ENCODE measurements at regions not wholly inside any gene's neighbourhood (a gene's known extent, or its start where the extent isn't known, plus 50 kb on each side); places are given as distances from the start of the nearest gene placed in this dataset.

DNA sequence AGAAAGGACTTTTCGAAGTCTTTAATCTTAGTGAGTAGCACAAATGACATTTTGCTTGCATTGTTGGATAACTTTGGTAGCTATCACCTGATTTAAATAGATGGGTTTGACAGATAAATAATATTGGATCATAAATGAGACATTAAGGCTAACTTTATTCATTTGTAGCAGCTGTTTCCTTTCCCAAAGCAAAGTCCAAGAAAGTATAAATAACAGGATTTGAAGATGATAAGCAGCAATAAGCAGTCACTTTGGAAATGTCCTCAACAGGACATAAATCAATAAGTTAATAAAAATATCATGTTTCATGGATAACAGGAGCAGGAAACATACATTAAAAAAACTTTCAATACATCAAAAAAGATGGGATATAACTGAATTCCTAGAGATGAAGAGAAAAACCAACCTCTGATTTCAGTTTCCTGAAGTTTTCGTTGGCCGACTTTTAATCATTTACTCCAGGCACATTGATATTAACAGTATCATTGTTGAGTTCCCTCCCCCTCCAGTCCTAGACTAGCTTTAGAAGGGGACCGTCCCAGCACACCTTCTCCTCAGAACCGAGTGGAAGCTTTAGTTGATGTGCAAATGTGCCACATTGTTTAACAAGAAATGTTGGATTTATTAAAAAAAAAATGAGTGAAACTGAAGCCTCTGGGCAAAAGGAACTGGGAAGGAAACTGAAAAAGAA, 169.9 kb upstream of the AGA start:
- Histone ChIP-seq H3K4me3 (ENCODE audit: severe bottlenecking) (no peak overlapping the region), H3K27me3 (ENCODE audit: insufficient read depth, poor library complexity, severe bottlenecking) (no peaks in the 10 kb centered on the region), H3K36me3 (ENCODE audit: low read depth) (no peaks in the 10 kb centered on the region), H3K27ac (ENCODE audit: poor library complexity, severe bottlenecking) (no peak overlapping the region), H3K4me1 (ENCODE audit: insufficient read depth, poor library complexity, severe bottlenecking) (no peaks in the 10 kb centered on the region), H3K9me3 (ENCODE audit: severe bottlenecking) (no peaks in the 10 kb centered on the region)
- TF ChIP-seq, protein P1, sequence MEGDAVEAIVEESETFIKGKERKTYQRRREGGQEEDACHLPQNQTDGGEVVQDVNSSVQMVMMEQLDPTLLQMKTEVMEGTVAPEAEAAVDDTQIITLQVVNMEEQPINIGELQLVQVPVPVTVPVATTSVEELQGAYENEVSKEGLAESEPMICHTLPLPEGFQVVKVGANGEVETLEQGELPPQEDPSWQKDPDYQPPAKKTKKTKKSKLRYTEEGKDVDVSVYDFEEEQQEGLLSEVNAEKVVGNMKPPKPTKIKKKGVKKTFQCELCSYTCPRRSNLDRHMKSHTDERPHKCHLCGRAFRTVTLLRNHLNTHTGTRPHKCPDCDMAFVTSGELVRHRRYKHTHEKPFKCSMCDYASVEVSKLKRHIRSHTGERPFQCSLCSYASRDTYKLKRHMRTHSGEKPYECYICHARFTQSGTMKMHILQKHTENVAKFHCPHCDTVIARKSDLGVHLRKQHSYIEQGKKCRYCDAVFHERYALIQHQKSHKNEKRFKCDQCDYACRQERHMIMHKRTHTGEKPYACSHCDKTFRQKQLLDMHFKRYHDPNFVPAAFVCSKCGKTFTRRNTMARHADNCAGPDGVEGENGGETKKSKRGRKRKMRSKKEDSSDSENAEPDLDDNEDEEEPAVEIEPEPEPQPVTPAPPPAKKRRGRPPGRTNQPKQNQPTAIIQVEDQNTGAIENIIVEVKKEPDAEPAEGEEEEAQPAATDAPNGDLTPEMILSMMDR (IDR thresholded peaks at IDR 0.05; ENCODE audit: poor library complexity, severe bottlenecking): no peak
- no peak for DNase-seq (ENCODE audit: low spot score)
- ATAC-seq (ENCODE audit: low read depth): no peak

DNA sequence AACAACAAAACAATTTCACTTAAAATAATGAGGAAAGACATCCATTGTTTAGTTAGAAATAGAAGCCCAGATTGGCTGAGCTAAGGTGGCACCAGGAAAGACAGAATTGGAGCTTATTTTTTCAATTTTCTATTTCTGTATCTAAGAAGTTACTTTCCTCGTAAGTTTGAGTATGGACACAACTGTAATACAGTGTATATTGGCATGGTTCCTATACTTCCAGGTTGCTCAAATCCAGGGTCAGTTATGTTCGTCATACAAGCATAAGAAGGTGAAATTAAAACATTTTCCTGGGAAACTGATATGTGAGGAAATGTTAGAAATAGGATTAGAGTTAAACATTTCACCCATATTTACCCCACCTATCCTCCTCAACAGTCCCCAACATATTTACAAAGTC, 170.4 kb upstream of the AGA start:
- ATAC-seq (ENCODE audit: low read depth) (no peak), DNase-seq (ENCODE audit: low spot score) (no peak)
- TF ChIP-seq, protein P1 (IDR thresholded peaks at IDR 0.05; ENCODE audit: poor library complexity, severe bottlenecking): no peak
- no peak overlapping the region for H3K4me3 ChIP-seq (ENCODE audit: severe bottlenecking)
- no peaks in the 10 kb centered on the region for H3K27me3 ChIP-seq (ENCODE audit: insufficient read depth, poor library complexity, severe bottlenecking)
- H3K27ac ChIP-seq (ENCODE audit: poor library complexity, severe bottlenecking): no peak overlapping the region
- no peaks in the 10 kb centered on the region for H3K9me3 ChIP-seq (ENCODE audit: severe bottlenecking)
- no peaks in the 10 kb centered on the region for H3K36me3 ChIP-seq (ENCODE audit: low read depth)
- no peaks in the 10 kb centered on the region for H3K4me1 ChIP-seq (ENCODE audit: insufficient read depth, poor library complexity, severe bottlenecking)

DNA sequence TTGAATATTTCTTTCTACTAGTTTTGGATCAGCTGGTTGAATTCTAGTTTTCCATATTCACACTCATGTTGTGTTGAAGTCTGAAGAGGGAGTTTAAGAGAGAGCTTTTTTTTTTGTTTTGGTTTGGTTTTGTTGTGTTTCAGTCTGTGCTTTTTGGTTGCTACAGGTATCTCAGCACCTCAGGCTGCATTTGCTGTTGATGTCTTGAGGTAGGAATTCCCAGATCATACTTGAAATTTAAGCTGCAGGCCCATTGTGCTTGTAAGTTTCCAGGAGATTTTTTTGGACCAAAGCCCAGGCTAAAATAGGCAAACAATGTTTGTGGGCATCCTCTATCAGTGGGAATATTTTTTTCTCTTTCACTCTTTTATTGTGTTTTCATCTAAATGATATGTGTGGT, 190.2 kb upstream of the AGA start:
- H3K4me3 ChIP-seq (ENCODE audit: severe bottlenecking): no peak overlapping the region
- ATAC-seq (ENCODE audit: low read depth): no peak
- H3K27me3 ChIP-seq (ENCODE audit: insufficient read depth, poor library complexity, severe bottlenecking): no peaks in the 10 kb centered on the region
- DNase-seq (ENCODE audit: low spot score): no peak
- H3K36me3 ChIP-seq (ENCODE audit: low read depth): no peaks in the 10 kb centered on the region
- no peaks in the 10 kb centered on the region for H3K9me3 ChIP-seq (ENCODE audit: severe bottlenecking)
- TF ChIP-seq, protein P1 (IDR thresholded peaks at IDR 0.05; ENCODE audit: poor library complexity, severe bottlenecking): no peak
- no peak overlapping the region for H3K27ac ChIP-seq (ENCODE audit: poor library complexity, severe bottlenecking)
- no peaks in the 10 kb centered on the region for H3K4me1 ChIP-seq (ENCODE audit: insufficient read depth, poor library complexity, severe bottlenecking)

DNA sequence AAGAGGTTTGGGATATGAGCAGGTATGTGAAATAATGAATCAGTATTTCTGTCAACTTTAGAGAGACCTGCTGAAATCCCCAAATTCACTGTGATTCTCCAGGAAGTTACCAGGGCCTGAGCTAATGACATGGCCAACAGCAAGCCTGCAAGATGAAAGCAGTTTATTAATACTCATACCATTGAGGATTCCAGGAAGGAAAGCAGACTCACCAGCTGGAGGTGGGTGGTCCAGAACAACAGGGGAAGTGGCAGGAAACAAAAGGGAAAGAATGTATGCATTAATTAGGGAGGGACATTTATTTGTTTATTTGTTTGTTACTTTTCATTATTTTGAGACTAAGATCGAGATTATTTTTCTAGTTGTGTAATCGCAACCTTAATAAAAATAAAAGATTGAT, 196.6 kb upstream of the AGA start:
- Histone ChIP-seq H3K9me3 (ENCODE audit: severe bottlenecking) (no peaks in the 10 kb centered on the region), H3K27ac (ENCODE audit: poor library complexity, severe bottlenecking) (no peak overlapping the region), H3K27me3 (ENCODE audit: insufficient read depth, poor library complexity, severe bottlenecking) (no peaks in the 10 kb centered on the region), H3K36me3 (ENCODE audit: low read depth) (no peaks in the 10 kb centered on the region), H3K4me3 (ENCODE audit: severe bottlenecking) (no peak overlapping the region), H3K4me1 (ENCODE audit: insufficient read depth, poor library complexity, severe bottlenecking) (no peaks in the 10 kb centered on the region)
- ATAC-seq (ENCODE audit: low read depth) (no peak), DNase-seq (ENCODE audit: low spot score) (no peak)
- TF ChIP-seq, protein P1 (IDR thresholded peaks at IDR 0.05; ENCODE audit: poor library complexity, severe bottlenecking): no peak

DNA sequence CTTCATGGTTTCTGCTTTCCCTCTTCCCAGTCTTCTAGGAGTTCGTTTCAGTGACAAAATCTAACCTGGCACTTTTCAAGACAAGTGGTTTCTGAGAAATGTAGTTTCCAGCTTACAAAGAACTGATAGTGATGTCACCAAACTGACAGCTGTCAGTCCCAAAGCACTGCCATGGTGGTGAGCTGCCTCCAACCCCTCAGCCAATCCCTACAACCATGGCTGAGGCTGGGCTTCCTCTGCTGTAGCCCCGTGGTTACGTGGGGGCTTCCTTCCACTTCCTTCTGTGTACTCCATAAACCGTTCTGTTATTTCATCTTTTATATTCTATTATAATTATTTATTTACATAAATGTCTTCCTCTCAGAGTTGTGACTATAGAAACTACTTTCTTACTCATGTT, 198.6 kb upstream of the AGA start:
- Histone ChIP-seq H3K9me3 (ENCODE audit: severe bottlenecking) (no peaks in the 10 kb centered on the region), H3K4me3 (ENCODE audit: severe bottlenecking) (no peak overlapping the region), H3K36me3 (ENCODE audit: low read depth) (no peaks in the 10 kb centered on the region), H3K27me3 (ENCODE audit: insufficient read depth, poor library complexity, severe bottlenecking) (no peaks in the 10 kb centered on the region), H3K4me1 (ENCODE audit: insufficient read depth, poor library complexity, severe bottlenecking) (no peaks in the 10 kb centered on the region), H3K27ac (ENCODE audit: poor library complexity, severe bottlenecking) (no peak overlapping the region)
- TF ChIP-seq, protein P1 (IDR thresholded peaks at IDR 0.05; ENCODE audit: poor library complexity, severe bottlenecking): no peak
- no peak for DNase-seq (ENCODE audit: low spot score)
- no peak for ATAC-seq (ENCODE audit: low read depth)

Data from RWPE2 (cell line).